ENCODE measurements at regions not wholly inside any gene's neighbourhood (a gene's known extent, or its start where the extent isn't known, plus 50 kb on each side); places are given as distances from the start of the nearest gene placed in this dataset.

DNA sequence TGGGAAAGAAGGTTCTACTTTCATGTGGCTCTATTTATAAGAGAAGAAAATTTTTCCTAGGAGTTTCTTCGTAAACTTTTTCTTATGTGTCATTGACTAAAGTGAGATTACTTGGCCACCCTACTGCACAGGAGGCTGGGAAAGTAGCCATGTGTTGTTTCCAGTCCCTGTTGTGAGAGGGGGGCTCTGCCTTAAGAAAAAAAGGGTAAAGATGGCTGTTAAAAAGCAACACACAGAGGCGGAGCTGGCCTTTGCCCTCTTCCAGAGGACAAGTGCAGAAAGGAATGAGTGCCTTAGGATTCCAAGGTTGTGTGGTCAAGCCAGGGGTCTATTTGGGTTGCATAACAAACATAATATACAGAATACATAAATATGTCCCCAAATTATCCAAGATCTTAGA is 230.0 kb upstream of the CXCR4 start:
- no peak for TF ChIP-seq POLR2A (IDR thresholded peaks at IDR 0.05)
- TF ChIP-seq, protein P1, sequence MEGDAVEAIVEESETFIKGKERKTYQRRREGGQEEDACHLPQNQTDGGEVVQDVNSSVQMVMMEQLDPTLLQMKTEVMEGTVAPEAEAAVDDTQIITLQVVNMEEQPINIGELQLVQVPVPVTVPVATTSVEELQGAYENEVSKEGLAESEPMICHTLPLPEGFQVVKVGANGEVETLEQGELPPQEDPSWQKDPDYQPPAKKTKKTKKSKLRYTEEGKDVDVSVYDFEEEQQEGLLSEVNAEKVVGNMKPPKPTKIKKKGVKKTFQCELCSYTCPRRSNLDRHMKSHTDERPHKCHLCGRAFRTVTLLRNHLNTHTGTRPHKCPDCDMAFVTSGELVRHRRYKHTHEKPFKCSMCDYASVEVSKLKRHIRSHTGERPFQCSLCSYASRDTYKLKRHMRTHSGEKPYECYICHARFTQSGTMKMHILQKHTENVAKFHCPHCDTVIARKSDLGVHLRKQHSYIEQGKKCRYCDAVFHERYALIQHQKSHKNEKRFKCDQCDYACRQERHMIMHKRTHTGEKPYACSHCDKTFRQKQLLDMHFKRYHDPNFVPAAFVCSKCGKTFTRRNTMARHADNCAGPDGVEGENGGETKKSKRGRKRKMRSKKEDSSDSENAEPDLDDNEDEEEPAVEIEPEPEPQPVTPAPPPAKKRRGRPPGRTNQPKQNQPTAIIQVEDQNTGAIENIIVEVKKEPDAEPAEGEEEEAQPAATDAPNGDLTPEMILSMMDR (IDR thresholded peaks at IDR 0.05), result no peak
- Histone ChIP-seq H3K27me3 (no peaks in the 10 kb centered on the region), H3K4me3 (no peak overlapping the region), H3K9me3 (no peaks in the 10 kb centered on the region), H3K36me3 (no peaks in the 10 kb centered on the region), H3K27ac (no peak overlapping the region), H3K4me1 (no peaks in the 10 kb centered on the region)
- DNase-seq (no peak), ATAC-seq (no peak)
- 50% methylated on average over 2 of the region's 2 CpGs for WGBS (ENCODE audit: insufficient coverage, low coverage, low lambda C conversion rate, missing lambda C conversion rate)
- intact Hi-C loops (cut with DNase I), result no loop called here

- Histone ChIP-seq H3K4me3 (no peak overlapping the region), H3K9me3 (no peaks in the 10 kb centered on the region), H3K27ac (no peak overlapping the region), H3K36me3 (no peaks in the 10 kb centered on the region), H3K27me3 (no peaks in the 10 kb centered on the region), H3K4me1 (no peaks in the 10 kb centered on the region)
- no peak for DNase-seq
- peak in 1 of 4 donors; percentile 35 for ATAC-seq
- TF ChIP-seq, protein P1 (IDR thresholded peaks at IDR 0.05), result no peak
- no peak for TF ChIP-seq POLR2A (IDR thresholded peaks at IDR 0.05)
- WGBS (ENCODE audit: insufficient coverage, low coverage, low lambda C conversion rate, missing lambda C conversion rate), result 59% methylated on average over 3 of the region's 3 CpGs
- intact Hi-C loops (cut with DNase I), result no loop called here
Measured at GRCh38 chr2:136344339-136344738, 226.4 kb upstream of the CXCR4 start.

DNA sequence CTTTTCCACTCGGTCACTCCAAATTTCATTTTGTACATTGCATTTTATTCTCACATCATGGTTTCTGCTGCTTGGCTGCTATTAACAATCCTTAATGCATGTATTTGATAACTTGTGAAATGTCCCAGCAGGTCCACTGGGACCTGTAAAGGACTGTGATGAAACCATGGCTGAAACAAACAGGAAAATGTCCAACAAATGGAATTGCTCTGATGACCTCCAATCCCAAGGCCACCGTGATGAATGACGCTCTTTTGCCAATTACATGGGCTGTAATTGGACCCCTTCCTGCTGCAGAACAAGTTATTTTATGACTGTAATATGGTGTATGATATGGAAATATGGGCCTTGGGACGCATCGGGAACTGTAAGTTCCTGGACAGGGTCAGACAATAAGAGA is 224.2 kb upstream of the CXCR4 start:
- Histone ChIP-seq H3K27ac (no peak overlapping the region), H3K9me3 (no peaks in the 10 kb centered on the region), H3K4me1 (no peaks in the 10 kb centered on the region), H3K27me3 (no peaks in the 10 kb centered on the region), H3K36me3 (no peaks in the 10 kb centered on the region), H3K4me3 (no peak overlapping the region)
- no peak for DNase-seq
- no peak for ATAC-seq
- intact Hi-C loops (cut with DNase I), result no loop called here
- TF ChIP-seq, protein P1 (IDR thresholded peaks at IDR 0.05), result no peak
- 80% methylated on average over 5 of the region's 5 CpGs for WGBS (ENCODE audit: insufficient coverage, low coverage, low lambda C conversion rate, missing lambda C conversion rate)

- Histone ChIP-seq H3K27ac (no peak overlapping the region), H3K27me3 (no peaks in the 10 kb centered on the region), H3K4me3 (no peak overlapping the region), H3K4me1 (no peaks in the 10 kb centered on the region), H3K9me3 (no peaks in the 10 kb centered on the region), H3K36me3 (no peaks in the 10 kb centered on the region)
- DNase-seq, result no peak
- no peak for TF ChIP-seq POLR2A (IDR thresholded peaks at IDR 0.05)
- TF ChIP-seq, protein P1 (IDR thresholded peaks at IDR 0.05), result no peak
- WGBS (ENCODE audit: insufficient coverage, low coverage, low lambda C conversion rate, missing lambda C conversion rate), result 40% methylated on average over 1 of the region's 1 CpG
- no peak for ATAC-seq
- intact Hi-C loops (cut with DNase I), result no loop called here
Measured at GRCh38 chr2:136334967-136335366, 217.0 kb upstream of the CXCR4 start.

DNA sequence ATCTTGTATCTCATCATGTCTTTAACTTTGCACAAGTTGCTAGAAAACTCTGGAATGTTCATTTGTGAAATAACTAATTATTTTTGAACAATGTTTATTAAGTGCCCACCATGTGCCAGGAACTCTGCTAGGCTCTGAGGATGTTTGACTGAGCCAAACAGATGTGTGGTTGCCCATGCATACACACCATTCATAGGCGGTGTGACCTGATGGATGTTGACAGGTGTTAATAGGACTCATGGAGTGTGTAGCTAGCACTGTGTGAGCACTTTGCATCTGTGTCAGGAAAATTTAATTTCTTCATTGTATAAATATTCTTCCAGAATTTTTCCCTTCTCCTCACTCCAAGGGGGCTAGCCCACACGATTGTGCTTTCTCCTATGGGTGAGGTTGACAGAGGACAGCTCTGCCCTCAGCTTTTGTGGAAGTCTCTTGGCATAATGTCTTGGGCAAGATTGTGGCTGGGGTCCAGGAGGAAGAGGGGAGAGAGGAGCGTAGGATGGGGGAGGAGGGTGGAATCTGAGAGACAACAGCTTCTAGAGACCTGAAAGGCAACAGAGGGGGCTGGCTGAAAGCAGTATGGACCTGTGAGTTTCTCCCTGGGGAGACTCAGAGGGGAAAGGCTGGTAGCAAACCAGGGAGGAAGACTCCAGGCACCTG is 214.6 kb upstream of the CXCR4 start:
- ATAC-seq (no peak), DNase-seq (no peak)
- 51% methylated on average over 3 of the region's 3 CpGs for WGBS (ENCODE audit: insufficient coverage, low coverage, low lambda C conversion rate, missing lambda C conversion rate)
- H3K27ac ChIP-seq, result no peak overlapping the region
- TF ChIP-seq, protein P1 (IDR thresholded peaks at IDR 0.05), result no peak
- no peak for TF ChIP-seq POLR2A (IDR thresholded peaks at IDR 0.05)
- H3K27me3 ChIP-seq, result no peaks in the 10 kb centered on the region
- no peak overlapping the region for H3K4me3 ChIP-seq
- no peaks in the 10 kb centered on the region for H3K9me3 ChIP-seq
- H3K4me1 ChIP-seq, result no peaks in the 10 kb centered on the region
- H3K36me3 ChIP-seq, result no peaks in the 10 kb centered on the region
- intact Hi-C loops (cut with DNase I), result no loop called here

Data from right lobe of liver (tissue), 6 donors.